Lower leg skin (tissue), 3 donors: ENCODE measurements at regions not wholly inside any gene's neighbourhood (a gene's known extent, or its start where the extent isn't known, plus 50 kb on each side); places are given as distances from the start of the nearest gene placed in this dataset.

Experiments used
- CTCF ChIP-seq, 3 donors: fragments of 450-650 bp; IDR thresholded peaks; one replicate each; pipeline ENCODE4 v1.5.1; 2016; ENCODE audit warnings: antibody characterized with exemption in 3 of 3, mild to moderate bottlenecking in 3 of 3, moderate library complexity in 2 of 3
- POLR2A ChIP-seq, 2 donors: fragments of 450-650 bp; IDR thresholded peaks; one replicate each; pipeline ENCODE4 v1.6.1; 2016 to 2017; ENCODE audit warnings: antibody characterized with exemption in 2 of 2, mild to moderate bottlenecking in 1 of 2, moderate library complexity in 1 of 2

DNA sequence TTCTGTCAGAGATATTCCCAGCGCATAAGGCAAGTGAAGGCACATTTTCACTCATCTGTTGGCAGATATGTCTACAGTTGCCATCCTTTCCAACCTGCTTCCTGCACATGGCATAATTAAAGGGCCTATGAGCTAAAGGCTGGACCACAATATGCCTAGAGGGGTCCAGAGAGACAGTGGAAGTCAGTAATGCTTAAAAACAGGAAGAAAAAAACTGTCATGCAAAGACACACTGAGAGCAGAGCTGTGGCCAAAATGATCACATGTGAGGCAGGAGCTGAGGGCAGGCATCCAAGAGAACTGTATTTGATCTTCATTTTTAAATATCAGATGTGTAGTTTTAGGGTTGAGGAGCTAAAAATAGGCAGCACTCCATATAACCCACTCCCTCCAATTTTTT is 125.0 kb upstream of the BACH2 start:
- TF ChIP-seq CTCF (IDR thresholded peaks at IDR 0.05) (no peak), POLR2A (IDR thresholded peaks at IDR 0.05) (no peak)
